HG03439 (cell line): ENCODE measurements at regions not wholly inside any gene's neighbourhood (a gene's known extent, or its start where the extent isn't known, plus 50 kb on each side); places are given as distances from the start of the nearest gene placed in this dataset.
"Not testable (repeated sequence)": the region's sequence is repeated elsewhere in the genome, so short reads cannot be mapped to it uniquely, and the experiment has no call there.

Experiments used
- ATAC-seq: cut with Tn5 transposase; IDR thresholded peaks from one replicate; pipeline ENCODE4 v1.9.1; 2021; ENCODE audit warnings: mild to moderate bottlenecking, moderate library complexity; ENCODE audit not compliant: unreplicated experiment

- no peak for ATAC-seq
These were observed 1181.6 kb downstream of the RAPGEF2 start for GRCh38 chr4:160284516-160284915.

DNA sequence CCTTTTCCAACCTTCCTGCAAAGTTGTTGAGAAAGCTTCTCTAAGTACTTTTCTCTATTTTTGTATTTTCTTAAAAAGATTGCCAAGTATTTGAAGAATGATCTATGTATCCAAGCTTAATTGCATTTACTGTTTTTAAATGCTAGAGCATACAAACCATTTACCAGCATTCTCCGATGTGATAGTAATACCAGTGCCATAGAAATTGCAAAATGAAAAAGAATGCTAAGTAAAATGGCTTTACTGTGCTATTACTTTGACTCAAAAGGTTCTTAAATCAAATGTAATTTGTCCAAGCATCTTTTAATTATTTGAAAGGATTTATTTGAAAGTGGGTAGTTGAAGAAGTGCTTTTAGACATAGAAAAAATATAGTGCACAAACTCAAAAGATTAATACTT, 1183.2 kb downstream of the RAPGEF2 start:
- no peak for ATAC-seq

GRCh38 chr4:160296476-160296875, 1193.6 kb downstream of the RAPGEF2 start:
- ATAC-seq, result no peak

GRCh38 chr4:160299177-160299576, 1196.3 kb downstream of the RAPGEF2 start:
- no peak for ATAC-seq

DNA sequence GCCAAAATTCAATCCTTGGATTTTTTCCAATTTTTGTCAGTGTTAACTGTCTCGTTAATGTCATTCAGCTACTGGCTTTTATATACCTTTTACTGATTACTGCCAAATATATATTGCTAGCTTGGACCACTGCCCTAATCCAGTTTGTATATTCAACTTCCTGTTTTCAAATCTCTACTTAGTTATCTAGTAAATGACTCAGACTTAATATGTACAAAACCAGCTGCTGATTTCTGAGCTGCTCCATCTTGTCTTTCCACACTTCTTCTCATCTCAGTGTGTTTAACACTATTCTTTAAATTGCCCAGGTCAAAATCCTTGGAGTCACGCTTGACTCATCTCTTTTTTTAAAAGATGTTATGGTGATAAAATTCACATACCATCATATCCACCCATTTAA, 1196.7 kb downstream of the RAPGEF2 start:
- no peak for ATAC-seq

GRCh38 chr4:160316036-160316435, 1213.2 kb downstream of the RAPGEF2 start:
- ATAC-seq, result no peak

DNA sequence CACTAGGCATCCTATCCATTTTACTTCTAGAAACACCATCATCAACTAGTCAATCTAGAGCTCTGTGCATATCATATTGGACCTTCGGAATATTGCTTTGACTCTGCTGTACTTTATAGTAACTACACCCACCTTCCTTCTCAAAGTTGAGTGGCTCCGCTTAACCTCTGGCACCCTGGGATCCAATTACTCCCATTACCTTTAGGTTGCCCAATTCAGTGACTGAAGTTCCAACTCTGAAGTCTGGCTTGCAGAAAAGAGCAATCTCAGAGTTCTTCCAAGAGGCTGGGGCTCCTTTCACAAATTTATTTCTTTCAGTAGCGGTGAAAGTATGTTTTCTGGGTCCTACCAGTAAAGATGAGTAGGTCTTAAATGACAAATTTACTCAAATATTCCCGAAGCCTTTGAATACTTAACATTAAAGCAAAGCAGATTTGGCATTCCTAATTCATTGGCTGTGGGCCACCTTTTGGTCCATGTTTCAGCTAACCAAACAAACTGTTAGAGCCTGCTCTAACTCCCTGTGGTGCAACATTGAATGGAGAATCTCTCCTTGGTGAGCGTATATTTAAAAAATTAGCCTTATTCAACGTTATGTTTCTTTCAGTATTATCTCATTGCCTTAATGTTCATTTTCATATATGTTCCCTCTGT, 1215.8 kb downstream of the RAPGEF2 start:
- no peak for ATAC-seq

GRCh38 chr4:160319221-160319867, 1216.5 kb downstream of the RAPGEF2 start:
- ATAC-seq, result no peak

- no peak for ATAC-seq
These were observed 1217.0 kb downstream of the RAPGEF2 start for GRCh38 chr4:160319868-160320260.

- ATAC-seq, result no peak
These were observed 1223.2 kb downstream of the RAPGEF2 start for GRCh38 chr4:160326110-160326509.

GRCh38 chr4:160347197-160347596, 1244.3 kb downstream of the RAPGEF2 start:
- ATAC-seq, result no peak

- no peak for ATAC-seq
These were observed 1248.1 kb downstream of the RAPGEF2 start for GRCh38 chr4:160350944-160351343.

DNA sequence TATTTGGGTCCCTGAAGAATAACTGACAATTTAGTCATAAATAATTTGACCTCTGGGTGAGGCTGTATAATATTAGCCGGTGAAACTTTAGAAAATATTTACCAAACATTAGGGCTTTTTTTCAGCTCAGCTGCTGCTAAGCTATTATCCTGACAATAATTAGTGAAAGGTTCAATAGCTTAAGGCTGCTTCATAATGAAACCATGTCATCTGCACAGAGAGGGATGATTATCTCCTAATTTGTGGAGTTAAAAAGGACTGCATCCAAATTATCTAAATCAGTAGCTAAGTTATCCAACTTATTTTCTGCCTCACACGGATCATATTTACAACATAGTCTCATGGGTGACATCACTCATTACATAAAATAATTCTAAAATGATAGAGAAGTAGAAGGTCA, 1249.8 kb downstream of the RAPGEF2 start:
- ATAC-seq, result no peak

DNA sequence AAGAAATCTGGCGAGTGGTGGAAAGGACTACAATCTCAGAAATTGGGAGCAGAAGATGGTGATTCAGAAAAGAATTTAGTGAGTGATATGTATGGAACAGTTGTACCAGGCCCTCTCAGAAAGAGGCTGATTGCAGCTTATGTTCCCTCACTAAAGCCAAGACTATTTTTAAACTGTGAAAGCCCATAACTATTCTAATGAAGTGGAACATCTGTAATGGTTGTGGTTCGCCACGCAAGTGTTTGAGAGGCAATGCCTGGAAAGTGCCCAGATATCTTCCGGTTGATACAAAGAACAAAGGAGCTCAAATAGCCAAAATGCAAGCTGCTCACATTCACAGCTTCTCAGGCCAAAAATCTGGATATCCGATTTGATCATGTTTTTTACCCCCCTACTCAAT, 1250.7 kb downstream of the RAPGEF2 start:
- ATAC-seq, result no peak

GRCh38 chr4:160362478-160362877, 1259.6 kb downstream of the RAPGEF2 start:
- no peak for ATAC-seq

DNA sequence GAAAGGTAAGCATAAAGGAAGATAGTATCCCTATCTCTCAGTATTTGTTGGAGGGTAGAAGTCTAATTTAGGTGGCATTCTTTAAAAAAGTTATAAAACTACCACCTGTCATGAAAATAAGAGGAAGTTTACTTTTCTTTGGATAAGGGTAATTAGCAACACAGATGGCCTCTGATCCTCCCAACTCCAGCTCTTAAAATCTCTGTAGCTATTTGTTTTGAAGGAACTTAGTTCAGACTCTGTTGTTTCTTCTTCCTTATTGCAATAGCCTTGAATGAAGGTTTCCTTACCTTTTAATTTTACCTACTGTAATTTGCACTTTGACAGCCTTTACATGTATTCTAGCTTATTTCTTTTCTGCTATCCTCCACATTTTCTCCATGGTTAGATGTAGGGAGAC, 1261.3 kb downstream of the RAPGEF2 start:
- no peak for ATAC-seq

GRCh38 chr4:160364665-160365064, 1261.8 kb downstream of the RAPGEF2 start:
- not testable (repeated sequence) for ATAC-seq

GRCh38 chr4:160365383-160365782, 1262.5 kb downstream of the RAPGEF2 start:
- ATAC-seq, result not testable (repeated sequence)

DNA sequence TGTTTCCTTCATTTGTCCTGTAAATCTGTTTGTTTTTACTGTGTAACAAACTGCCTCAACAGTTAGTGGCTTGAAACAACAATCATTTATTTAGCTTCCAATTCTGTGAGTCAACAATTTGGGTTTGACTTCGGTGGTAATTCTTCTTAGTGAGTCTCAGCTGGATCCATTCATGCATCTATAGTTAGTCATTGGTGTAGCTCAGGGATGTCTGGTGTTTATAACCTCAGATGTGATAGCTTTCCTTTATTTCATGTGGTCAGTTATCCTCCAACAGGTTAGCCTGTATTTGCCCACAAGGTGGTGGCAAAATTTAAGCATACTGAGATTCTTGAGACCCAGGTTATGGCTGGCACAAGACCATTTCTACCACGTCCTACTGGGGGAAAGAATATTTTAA, 1267.2 kb downstream of the RAPGEF2 start:
- ATAC-seq, result no peak

- no peak for ATAC-seq
These were observed 1268.6 kb downstream of the RAPGEF2 start for GRCh38 chr4:160371446-160371845.

DNA sequence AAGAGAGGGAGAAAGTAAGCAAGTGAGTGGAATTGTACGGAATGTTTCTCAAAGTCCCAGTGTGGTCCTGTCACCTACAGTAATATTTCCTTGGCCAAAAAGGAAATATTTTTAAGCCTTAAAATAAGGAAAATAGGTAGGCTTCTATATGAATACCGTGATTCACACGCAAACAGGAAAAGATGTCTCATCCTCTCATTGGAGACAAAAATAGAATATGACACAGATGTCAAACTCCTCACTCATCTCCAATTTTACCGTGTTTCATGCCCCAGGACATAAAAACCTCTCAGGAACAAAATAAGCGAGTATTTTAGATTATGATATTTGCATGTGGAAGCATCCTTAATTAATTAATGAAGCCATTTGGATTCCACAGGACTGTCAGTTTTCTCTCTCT, 1269.5 kb downstream of the RAPGEF2 start:
- ATAC-seq, result no peak

DNA sequence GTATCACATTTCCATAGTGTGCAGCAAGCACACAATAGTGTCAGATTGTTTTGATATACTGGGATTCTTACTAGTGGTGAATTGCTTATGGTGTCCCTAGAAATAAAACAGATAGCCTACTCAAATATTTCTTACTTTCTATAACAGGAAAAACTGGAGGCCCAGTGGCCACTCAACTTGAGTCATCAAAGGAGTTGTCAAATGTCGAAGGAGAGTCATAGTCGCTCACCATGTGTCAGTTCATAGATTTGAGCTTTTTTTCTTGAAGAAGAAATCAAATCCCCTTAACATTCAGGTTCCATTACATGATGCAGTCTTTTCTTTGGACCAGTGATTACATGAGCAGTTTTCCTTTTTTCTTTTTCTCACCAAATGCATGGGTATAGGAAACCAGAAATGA, 1271.0 kb downstream of the RAPGEF2 start:
- ATAC-seq, result no peak
